Ishikawa (cell line): ENCODE measurements at regions not wholly inside any gene's neighbourhood (a gene's known extent, or its start where the extent isn't known, plus 50 kb on each side); places are given as distances from the start of the nearest gene placed in this dataset.

Experiments
- CREB1 ChIP-seq: IDR thresholded peaks from 2 replicates; pipeline ENCODE4 v1.6.1; 2012; ENCODE audit warnings: low read depth
- EP300 ChIP-seq: IDR thresholded peaks from 2 replicates; pipeline ENCODE4 v1.6.1; 2012; ENCODE audit warnings: borderline replicate concordance
- FOXM1 ChIP-seq: IDR thresholded peaks from 2 replicates; pipeline ENCODE4 v1.6.1; 2012; ENCODE audit warnings: low read depth, borderline replicate concordance
- TAF1 ChIP-seq: IDR thresholded peaks from 2 replicates; pipeline ENCODE4 v1.6.1; 2012; ENCODE audit warnings: low read depth, mild to moderate bottlenecking
- TEAD4 ChIP-seq: IDR thresholded peaks from 2 replicates; pipeline ENCODE4 v1.6.1; 2012
- YY1 ChIP-seq: IDR thresholded peaks from 2 replicates; pipeline ENCODE4 v1.6.1; 2012; ENCODE audit warnings: low read depth
- TF ChIP-seq, protein P1 (sequence below): IDR thresholded peaks from 2 replicates; pipeline ENCODE4 v1.6.1; 2012
- TF ChIP-seq, protein P2 (sequence below): IDR thresholded peaks from 2 replicates; pipeline ENCODE4 v1.6.1; 2012

DNA sequence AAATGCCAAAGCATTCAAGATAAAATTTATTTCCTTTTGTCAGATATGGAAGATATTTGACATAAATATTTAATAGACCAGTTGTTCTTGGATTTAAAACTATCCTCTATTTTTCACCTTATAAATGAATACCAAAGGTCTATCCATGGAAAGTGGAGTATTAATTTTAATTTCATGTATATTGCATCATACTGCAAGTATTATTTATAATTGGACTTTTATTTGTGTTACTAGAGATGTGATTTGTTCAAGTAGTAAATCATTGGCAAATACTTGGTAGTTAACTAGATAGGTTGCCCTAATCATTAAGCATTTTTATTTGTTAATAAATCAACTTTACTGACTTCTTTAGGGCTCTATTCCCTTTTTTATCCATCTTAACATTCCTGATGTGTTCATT, 98.1 kb downstream of the CDC14C start:
- TF ChIP-seq, protein P1, sequence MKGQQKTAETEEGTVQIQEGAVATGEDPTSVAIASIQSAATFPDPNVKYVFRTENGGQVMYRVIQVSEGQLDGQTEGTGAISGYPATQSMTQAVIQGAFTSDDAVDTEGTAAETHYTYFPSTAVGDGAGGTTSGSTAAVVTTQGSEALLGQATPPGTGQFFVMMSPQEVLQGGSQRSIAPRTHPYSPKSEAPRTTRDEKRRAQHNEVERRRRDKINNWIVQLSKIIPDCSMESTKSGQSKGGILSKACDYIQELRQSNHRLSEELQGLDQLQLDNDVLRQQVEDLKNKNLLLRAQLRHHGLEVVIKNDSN: no peak
- no peak for TF ChIP-seq TEAD4
- TF ChIP-seq, protein P2, sequence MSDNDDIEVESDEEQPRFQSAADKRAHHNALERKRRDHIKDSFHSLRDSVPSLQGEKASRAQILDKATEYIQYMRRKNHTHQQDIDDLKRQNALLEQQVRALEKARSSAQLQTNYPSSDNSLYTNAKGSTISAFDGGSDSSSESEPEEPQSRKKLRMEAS: no peak
- no peak for TF ChIP-seq TAF1
- TF ChIP-seq FOXM1: no peak
- no peak for TF ChIP-seq EP300
- no peak for TF ChIP-seq YY1
- no peak for TF ChIP-seq CREB1
